Endothelial cell of umbilical vein (primary cell): ENCODE measurements at regions not wholly inside any gene's neighbourhood (a gene's known extent, or its start where the extent isn't known, plus 50 kb on each side); places are given as distances from the start of the nearest gene placed in this dataset.
"Not testable (repeated sequence)": the region's sequence is repeated elsewhere in the genome, so short reads cannot be mapped to it uniquely, and the experiment has no call there.

Source experiments
- BruUV-seq: library from RNA; stranded (reverse); fragments of 400-500 nt; replicated peaks from 2 replicates; lab custom pipeline; 2021; lab: Mats Ljungman, UMichigan
- CTCF ChIA-PET: fragments of 300-600, 350-600 bp; sonication (Branson Sonifier 250); formaldehyde crosslinking; loops from one replicate; lab custom pipeline; 2021; ENCODE audit warnings: antibody characterized with exemption, inconsistent platforms; lab: Charles Lee
- POLR2A ChIA-PET: fragments of 300-600, 350-600 bp; sonication (Branson Sonifier 250); formaldehyde crosslinking; loops from one replicate; lab custom pipeline; 2021; ENCODE audit warnings: antibody characterized with exemption, inconsistent platforms; lab: Charles Lee
- DNase-seq: peaks from one replicate; pipeline ENCODE4 v3.0.0-alpha.2; 2011; ENCODE audit warnings: low read depth, low spot score
- FAIRE-seq: peaks from 2 replicates; lab custom pipeline; 2011; peaks lifted over from hg19 to GRCh38; lab: Jason Lieb, UNC
- H2AFZ ChIP-seq: 2 replicates; pipeline ENCODE4 v1.6.0; 2012; ENCODE audit warnings: low read depth, low read length, control low read depth, inconsistent platforms
- H3K27ac ChIP-seq: 2 replicates; pipeline ENCODE4 v1.5.1; 2011; ENCODE audit warnings: low read depth, mild to moderate bottlenecking, control low read depth, low read length, moderate library complexity; ENCODE audit not compliant: insufficient read depth
- H3K27me3 ChIP-seq, 2 experiments: 2 replicates each; pipeline versions ENCODE4 v1.6.0 to v1.6.1; 2011; ENCODE audit warnings: low read length in 2 of 2, mixed read lengths in 1 of 2; ENCODE audit not compliant: control insufficient read depth in 2 of 2, insufficient read depth in 2 of 2
- H3K36me3 ChIP-seq, 2 experiments: 2 replicates in 1 of 2; 3 replicates in 1 of 2; pipeline ENCODE4 v1.5.1; 2011; ENCODE audit warnings: low read length in 2 of 2, mild to moderate bottlenecking in 1 of 2, moderate library complexity in 1 of 2; ENCODE audit not compliant: control insufficient read depth in 2 of 2, insufficient read depth in 2 of 2; ENCODE audit errors: extremely low read depth in 1 of 2
- H3K4me1 ChIP-seq: 3 replicates; pipeline ENCODE4 v1.5.1; 2011; ENCODE audit warnings: mild to moderate bottlenecking, low read length; ENCODE audit not compliant: control insufficient read depth, insufficient read depth; ENCODE audit errors: extremely low read depth
- H3K4me2 ChIP-seq: 2 replicates; pipeline ENCODE4 v1.6.1; 2011; ENCODE audit warnings: low read length, control low read depth, mixed read lengths; ENCODE audit not compliant: insufficient read depth
- H3K4me3 ChIP-seq, 3 experiments: fragments of 200-600 bp in 1 of 3; sonication (generic), shearing (Covaris generic) in 1 of 3; replicated peaks in 1 of 3; 2 replicates each; pipeline ENCODE4 v1.5.1; 2011 to 2016; ENCODE audit warnings: control low read depth in 3 of 3, low read length in 3 of 3, mild to moderate bottlenecking in 2 of 3, inconsistent platforms in 1 of 3, low read depth in 1 of 3, moderate library complexity in 1 of 3; ENCODE audit not compliant: insufficient read depth in 1 of 3
- H3K79me2 ChIP-seq: 2 replicates; pipeline ENCODE4 v1.6.0; 2012; ENCODE audit warnings: low read length, inconsistent platforms; ENCODE audit not compliant: control insufficient read depth, insufficient read depth
- H3K9ac ChIP-seq: replicated peaks from 2 replicates; pipeline ENCODE3; 2011; ENCODE audit warnings: low read length, control low read depth; ENCODE audit not compliant: insufficient read depth; ENCODE audit errors: extremely low read depth
- H3K9me1 ChIP-seq: replicated peaks from 3 replicates; pipeline ENCODE4 v1.6.0; 2011; ENCODE audit warnings: mild to moderate bottlenecking, low read length; ENCODE audit not compliant: control insufficient read depth, insufficient read depth; ENCODE audit errors: extremely low read depth
- H3K9me3 ChIP-seq: replicated peaks from 2 replicates; pipeline ENCODE4 v1.5.1; 2012; ENCODE audit warnings: low read length, inconsistent platforms; ENCODE audit not compliant: control insufficient read depth, insufficient read depth
- H4K20me1 ChIP-seq: replicated peaks from 2 replicates; pipeline ENCODE3; 2011; ENCODE audit warnings: mild to moderate bottlenecking, low read length; ENCODE audit not compliant: control insufficient read depth, insufficient read depth; ENCODE audit errors: extremely low read depth
- CTCF ChIP-seq, 2 donors: IDR thresholded peaks; 1 replicate in 1 of 2; 2 replicates in 1 of 2; pipeline ENCODE4 v1.5.1; 2011; ENCODE audit warnings: low read length in 2 of 2, mild to moderate bottlenecking in 2 of 2, moderate library complexity in 2 of 2, control low read depth in 1 of 2, inconsistent platforms in 1 of 2, low read depth in 1 of 2; ENCODE audit not compliant: insufficient read depth in 1 of 2; ENCODE audit errors: extremely low read depth in 1 of 2
- GATA2 ChIP-seq: IDR thresholded peaks from 2 replicates; pipeline ENCODE4 v1.7.0; 2011; ENCODE audit warnings: low read depth, mild to moderate bottlenecking, moderate library complexity, mixed read lengths, low read length; ENCODE audit not compliant: insufficient read length, insufficient read depth
- JUN ChIP-seq: IDR thresholded peaks from 2 replicates; pipeline ENCODE4 v1.6.1; 2011; ENCODE audit warnings: borderline replicate concordance, low read depth; ENCODE audit not compliant: insufficient read length, insufficient read depth
- MAX ChIP-seq: IDR thresholded peaks from 2 replicates; pipeline ENCODE4 v1.6.1; 2011; ENCODE audit not compliant: insufficient read depth, insufficient read length
- MYC ChIP-seq: IDR thresholded peaks from one replicate; pipeline ENCODE4 v1.6.1; 2011; ENCODE audit warnings: mild to moderate bottlenecking, low read depth, low read length
- POLR2A ChIP-seq: IDR thresholded peaks from 2 replicates; pipeline ENCODE4 v1.6.1; 2012; ENCODE audit warnings: low read depth, mild to moderate bottlenecking, control low read depth, low read length
- dilution Hi-C: fragments of 300-500 bp; cut with MboI; formaldehyde crosslinking; loops from one replicate; pipeline ENCODE4 v1.15.0; 2019; ENCODE audit warnings: low sequenced_read_pairs; ENCODE audit not compliant: extremely low pct_ligation_motif_present
- intact Hi-C: fragments of 100-400 bp; cut with micrococcal nuclease; formaldehyde crosslinking; loops from one replicate; pipeline ENCODE4 v1.10.0; 2022

GRCh38 chr4:14348506-14348905 lies 653.8 kb upstream of the CPEB2 start:
- H3K27ac ChIP-seq: no peak overlapping the region
- H3K4me3 ChIP-seq: no peak overlapping the region
- TF ChIP-seq POLR2A (no peak), JUN (no peak), GATA2 (no peak), CTCF (IDR thresholded peaks at IDR 0.05; ENCODE audit: extremely low read depth in 1 of 2, insufficient read depth in 1 of 2, low read depth in 1 of 2, low read length in 2 of 2) (no peak), MYC (no peak), MAX (no peak)
- H3K27me3 ChIP-seq: no peaks in the 10 kb centered on the region
- intact Hi-C loops: no loop called here
- H3K4me1 ChIP-seq: no peaks in the 10 kb centered on the region
- H2AFZ ChIP-seq: no peak overlapping the region
- no peaks in the 10 kb centered on the region for H3K36me3 ChIP-seq
- no peaks in the 10 kb centered on the region for H3K79me2 ChIP-seq
- no peaks in the 10 kb centered on the region for H3K9me3 ChIP-seq
- DNase-seq (no peak), FAIRE-seq (no peak)
- ChIA-PET POLR2A (no interaction called here), CTCF (no interaction called here)
- no TSS peak for BruUV-seq
- no peaks in the 10 kb centered on the region for H3K9me1 ChIP-seq
- H3K4me2 ChIP-seq: no peak overlapping the region
- H4K20me1 ChIP-seq: no peaks in the 10 kb centered on the region
- dilution Hi-C loops: no loop called here
- no peak overlapping the region for H3K9ac ChIP-seq

- H3K36me3 ChIP-seq, H3K9me1 ChIP-seq, intact Hi-C loops, H3K9me3 ChIP-seq, dilution Hi-C loops, H3K27me3 ChIP-seq, H3K9ac ChIP-seq, BruUV-seq, H3K4me2 ChIP-seq, DNase-seq, H3K4me3 ChIP-seq, FAIRE-seq, H2AFZ ChIP-seq, H3K4me1 ChIP-seq, H4K20me1 ChIP-seq, H3K79me2 ChIP-seq, H3K27ac ChIP-seq, POLR2A ChIA-PET: not testable (repeated sequence)
- CTCF ChIA-PET: interaction anchor here (1.4 kb wide), 1 partner anchor 13 kb away, joined by 3 read pairs; no protein-coding TSS in a partner anchor
Measured at GRCh38 chr4:14358544-14359160, 643.6 kb upstream of the CPEB2 start.
